Activated T-cell treated with anti-CD3 and anti-CD28 coated beads for 48 hours (primary cell): ENCODE measurements at regions not wholly inside any gene's neighbourhood (a gene's known extent, or its start where the extent isn't known, plus 50 kb on each side); places are given as distances from the start of the nearest gene placed in this dataset.

Experiments
- DNase-seq: peaks from one replicate; pipeline ENCODE4 v3.0.0-alpha.2; 2020; ENCODE audit warnings: low read depth

DNA sequence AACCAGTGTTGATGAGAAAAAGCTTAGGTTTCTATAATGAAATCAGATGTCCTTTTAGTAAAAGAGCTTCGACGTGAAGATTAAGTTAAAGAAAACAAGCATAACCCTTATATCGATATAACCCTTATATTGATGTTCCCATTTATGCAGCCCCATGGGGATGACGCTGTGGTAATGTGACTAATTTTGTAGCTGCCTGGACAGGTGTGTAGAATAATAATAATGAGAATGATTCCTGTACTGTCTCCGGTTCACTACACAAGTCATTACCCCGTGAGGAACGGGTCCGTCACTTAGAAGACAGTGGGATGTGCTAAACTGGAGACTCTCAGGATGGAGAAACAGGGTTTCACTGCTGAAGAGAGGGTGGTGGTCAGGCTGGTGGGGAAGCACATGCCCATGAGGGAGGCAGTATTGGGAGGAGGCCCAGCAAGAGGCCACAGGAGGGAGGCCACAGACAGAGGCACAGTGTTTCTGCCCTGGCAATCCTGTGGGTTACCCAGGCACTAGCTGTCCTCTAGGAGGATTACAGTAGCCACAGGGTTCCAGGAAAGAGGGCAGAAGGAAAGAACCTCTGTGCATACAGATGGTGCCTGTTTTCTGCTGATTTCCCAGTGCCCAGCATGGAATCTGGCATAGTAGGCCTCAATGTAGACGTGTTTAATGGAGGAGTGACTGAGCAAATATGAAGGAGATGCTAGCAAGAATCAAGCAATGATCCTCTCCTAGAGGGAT, 191.1 kb upstream of the TSC22D2 start:
- no peak for DNase-seq

DNA sequence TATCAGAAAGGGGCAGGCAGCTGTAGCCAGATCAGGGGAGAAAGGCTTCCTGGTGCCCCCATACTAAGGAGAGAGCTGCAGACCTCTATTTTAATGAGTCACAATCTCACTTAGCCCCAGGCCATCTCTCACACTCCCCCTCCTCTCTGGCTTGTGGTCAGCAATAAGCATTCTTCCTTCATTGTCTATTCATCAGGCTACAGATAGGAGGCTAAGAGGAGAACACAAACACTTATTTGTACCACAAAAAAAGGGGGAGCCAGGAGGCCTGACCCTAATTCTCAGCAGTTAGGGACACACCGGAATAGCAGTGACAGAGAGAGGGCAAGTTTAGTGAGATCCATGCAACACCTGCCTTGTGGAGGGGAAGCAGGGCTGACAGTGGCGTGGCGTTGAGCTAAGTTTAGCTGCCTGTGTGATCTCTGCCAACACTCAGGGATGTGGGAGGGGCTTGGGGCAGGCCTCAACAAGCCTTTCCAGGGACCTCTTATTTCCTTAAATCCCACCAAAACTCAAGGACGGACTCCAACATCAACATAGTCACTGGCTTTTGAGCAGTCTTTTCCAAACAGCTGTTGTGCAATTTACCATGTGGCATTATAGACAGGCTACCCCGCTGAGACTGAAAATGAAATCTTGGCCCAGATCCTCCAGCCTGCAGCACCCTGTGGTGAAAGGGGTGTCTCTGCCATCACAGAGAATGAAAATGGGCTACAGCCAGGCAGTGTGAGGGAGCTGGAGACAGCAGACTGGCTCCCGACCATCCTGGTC, 191.9 kb upstream of the TSC22D2 start:
- DNase-seq, result no peak

DNA sequence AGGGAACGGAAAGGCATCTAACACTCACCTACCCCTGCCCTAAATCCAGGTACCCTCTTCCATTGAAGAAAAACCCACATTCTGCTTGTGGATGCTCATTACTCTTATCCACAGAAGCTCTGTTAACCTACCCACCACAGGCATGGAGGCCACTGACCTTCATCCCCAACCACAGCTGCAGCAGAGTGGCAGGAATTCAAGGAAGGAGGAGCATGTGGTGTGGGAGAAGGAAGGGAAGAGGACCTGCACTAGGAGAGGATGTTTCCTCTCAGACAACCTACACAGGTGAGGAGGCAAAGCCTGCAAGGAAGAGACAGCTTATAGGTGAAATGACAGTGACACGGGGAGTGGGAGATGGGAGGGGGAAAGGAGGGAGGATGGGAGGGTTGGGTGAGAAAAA, 192.5 kb upstream of the TSC22D2 start:
- DNase-seq, result no peak

DNA sequence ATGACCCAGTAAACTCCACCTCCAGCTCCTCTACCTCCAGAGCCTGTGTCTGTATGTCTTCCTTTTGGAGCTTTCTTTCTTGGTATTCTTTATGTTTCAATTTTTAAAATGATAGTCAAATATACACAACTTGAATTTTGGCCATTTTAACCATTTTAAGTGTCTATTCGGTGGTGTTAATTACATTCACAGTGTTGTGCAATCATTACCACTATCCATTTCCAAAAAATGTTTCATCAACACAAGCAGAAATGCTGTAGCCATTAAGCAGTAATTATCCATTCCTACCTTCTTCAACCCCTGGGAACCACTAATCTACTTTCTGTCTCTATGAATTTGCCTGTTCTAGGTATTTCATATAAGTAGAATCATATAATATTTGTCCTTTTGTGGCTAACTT, 194.5 kb upstream of the TSC22D2 start:
- no peak for DNase-seq

DNA sequence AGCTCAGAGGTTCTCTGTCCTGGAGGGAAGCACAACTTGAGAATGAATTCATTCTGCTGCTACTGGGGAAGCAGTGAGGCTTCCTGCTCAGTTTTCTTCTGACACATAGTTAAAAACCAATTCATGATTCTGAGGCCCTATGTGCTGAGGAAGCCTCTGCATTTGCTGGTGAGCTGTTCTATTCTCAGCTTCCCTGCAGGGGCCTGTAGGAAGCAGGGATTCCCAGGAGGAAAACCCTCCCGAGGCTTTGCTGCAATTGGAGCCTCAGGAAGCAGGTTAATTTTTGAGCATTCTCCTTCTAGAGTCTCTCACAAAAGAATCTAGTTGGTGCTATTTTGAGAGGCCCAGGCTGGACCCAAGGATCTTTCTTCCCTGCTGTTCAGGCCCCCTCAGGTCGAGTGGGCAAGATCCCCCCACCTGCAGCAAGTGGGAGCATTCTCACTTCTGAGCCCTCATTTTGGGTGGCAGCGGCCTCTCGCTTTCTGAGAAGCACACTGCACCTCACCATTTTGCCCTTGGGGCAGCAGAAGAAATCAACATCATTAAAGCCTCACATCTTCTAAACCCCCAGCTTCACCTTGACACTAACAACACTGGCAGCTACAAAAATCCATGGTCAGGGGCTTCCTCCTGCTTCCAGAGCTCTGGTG, 197.5 kb upstream of the TSC22D2 start:
- no peak for DNase-seq

DNA sequence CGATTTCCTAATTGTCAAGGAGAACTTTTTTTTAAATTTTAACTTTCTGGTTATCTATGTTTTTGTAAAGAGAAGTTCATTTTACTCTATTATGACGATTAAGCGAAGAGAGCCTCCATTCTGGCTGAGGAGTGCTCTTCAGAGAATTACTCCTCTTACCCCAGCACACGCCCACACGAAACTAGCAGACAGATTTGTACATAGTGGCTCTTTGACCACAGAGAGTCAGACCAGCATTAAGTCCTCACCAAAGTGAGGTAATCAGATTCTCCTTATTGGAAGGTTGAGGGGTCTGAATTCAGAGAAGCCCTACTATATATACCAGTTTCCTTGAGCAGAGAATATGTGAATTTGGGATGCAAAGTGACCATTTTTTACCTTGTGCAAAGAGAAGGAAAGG, 204.8 kb upstream of the TSC22D2 start:
- DNase-seq, result no peak

DNA sequence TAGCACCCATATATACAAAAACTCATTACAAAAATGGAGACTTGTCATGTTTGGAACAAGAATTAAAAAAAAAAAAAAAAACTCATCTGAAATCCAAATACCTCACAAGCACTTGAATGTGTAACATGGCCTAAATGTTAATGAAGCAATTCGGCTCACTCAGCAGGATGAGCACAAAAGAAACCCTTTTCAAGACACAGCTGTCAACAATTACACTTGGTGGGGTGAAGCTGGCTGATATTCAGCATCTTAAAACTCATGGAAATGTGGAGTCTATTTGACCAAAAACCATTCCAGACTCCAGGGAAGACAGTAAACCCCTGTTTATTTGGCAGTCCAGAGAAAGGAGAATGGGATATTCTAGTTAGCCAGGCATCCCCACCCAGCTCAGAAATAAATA, 205.4 kb upstream of the TSC22D2 start:
- DNase-seq, result no peak

DNA sequence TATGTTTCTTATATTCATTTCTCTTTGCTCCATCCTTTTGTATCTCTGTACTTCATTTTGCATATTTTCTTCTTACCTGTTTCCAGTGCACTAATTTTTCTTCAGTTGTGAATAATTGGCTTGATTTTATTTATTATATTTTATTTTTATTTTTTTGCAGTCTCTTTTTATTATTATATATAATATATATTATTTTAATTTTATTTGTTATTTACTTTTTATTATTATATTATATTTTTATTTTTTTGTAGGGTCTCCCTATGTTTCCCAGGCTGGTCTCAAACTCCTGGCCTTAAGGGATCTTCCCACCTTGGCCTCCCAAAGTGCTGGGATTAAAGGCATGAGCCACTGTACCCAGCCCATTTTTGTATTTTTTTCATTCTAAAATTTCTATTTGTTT, 213.1 kb upstream of the TSC22D2 start:
- DNase-seq, result no peak

DNA sequence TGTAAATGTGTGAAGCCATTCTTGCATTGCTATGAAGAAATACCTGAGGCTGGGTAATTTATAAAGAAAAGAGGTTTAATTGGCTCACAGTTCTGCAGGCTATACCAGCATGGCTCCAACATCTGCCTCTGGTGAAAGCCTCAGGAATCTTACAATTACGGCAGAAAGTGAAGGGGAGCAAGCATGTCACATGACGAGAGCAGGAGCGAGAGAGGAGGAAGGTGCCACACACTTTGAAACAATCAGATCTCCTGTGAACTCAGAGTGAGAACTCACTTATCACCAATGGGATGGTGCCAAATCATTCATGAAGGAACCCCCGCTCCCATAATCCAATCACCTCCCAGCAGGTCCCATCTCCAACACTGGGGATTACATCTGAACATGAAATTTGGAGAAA, 213.6 kb upstream of the TSC22D2 start:
- no peak for DNase-seq

DNA sequence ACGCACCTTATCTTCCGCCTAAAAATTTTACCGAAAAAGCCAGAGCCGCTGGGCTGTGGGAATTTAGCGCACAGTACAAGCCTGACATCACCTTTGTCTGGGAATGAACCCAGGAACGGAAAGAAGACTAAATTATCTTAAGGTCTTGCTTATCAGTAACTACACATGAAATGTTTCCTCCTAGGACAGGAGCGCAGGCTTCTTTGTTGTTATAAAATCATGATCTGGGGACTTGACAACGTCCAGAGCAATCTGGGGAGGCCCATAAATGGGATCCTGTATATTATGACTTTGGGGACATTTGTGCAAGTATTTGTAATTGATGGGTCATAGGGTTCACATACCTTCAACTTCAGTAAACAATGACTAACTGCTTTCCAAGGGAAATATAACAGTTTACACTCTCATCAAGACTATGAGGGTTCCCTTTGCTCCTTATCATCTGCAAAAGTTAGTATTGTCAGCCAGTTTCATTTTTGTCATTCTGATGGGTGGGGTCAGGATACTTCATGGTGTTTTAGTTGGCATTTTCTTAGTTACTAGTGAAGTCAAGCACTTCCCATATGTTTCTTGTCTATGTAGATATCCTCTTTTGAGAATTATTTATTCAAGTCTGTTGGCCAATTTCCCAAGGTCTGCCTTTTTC, 213.9 kb upstream of the PFN2 start:
- DNase-seq, result no peak

DNA sequence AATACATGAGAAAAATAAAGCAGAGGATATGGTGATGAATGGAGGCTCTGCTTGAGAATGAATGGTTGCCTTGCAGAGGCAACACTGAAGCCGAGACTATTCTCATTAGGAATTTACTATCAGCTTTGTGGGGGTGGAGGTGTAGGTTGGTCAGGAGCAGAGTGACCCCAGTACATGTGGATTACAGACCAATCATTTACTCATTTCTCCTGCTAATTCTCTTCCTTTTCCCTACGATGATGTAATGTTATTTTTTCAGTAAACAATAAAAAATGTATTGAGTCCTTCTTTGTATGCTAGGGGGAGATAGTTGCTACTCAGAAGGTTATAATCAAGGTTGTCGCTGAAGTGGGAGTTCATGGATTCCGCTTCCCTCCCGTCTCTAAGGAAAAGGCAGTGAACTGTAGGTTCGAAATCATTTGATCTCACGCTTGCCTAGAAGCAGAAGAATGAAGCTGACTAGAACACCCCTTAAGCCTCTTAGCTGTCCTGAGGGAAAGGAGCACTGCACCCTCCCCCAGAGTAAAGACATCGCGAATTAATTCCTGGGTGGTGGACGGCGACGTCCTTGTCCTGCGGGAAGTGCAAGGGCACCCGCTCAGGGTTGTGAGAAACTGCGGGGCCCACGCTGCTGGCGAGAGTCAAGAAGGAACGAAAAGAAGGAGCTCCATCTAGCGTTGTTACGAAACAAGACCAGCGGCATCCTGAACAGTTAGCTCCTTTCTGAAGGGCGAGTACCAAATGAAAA, 213.2 kb upstream of the PFN2 start:
- DNase-seq, result peak; percentile 21

DNA sequence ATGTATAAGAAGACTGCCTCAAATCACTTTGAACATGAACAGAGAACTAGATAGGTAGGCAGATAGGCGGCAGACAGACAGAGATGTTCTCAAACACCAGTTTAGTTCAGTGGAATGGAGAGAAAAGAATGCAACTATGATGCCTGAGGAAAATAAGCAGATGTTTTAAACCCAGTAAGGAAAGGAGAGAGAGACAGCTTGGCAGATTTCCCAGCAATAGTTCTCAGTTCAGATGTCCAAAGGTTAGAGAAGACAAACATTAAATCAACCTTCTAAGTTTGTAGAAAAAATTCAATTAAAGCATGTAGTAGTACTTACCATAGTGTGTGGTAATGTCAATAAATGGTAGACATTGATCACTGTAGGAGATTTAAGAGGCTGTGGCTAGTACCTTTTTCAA, 209.6 kb upstream of the PFN2 start:
- no peak for DNase-seq

DNA sequence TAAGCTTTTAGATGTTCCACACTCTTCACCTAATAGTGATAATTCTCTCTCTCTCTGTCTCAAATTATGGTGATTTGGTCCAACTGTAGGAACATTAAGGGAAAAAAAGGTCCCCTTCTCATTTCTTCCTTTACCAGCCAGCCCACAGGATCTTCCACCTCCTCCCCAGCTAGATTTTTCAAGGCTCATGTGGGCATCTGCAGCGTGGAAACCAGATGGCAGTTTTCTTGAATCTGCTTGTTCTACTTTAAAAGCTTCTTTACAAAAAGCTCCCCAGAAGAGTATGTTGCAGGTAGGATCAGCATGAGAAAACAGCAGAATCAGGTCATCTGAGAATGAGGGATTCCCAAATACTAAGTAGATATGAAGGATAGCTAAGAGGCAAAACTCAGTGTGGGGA, 208.6 kb upstream of the PFN2 start:
- no peak for DNase-seq

DNA sequence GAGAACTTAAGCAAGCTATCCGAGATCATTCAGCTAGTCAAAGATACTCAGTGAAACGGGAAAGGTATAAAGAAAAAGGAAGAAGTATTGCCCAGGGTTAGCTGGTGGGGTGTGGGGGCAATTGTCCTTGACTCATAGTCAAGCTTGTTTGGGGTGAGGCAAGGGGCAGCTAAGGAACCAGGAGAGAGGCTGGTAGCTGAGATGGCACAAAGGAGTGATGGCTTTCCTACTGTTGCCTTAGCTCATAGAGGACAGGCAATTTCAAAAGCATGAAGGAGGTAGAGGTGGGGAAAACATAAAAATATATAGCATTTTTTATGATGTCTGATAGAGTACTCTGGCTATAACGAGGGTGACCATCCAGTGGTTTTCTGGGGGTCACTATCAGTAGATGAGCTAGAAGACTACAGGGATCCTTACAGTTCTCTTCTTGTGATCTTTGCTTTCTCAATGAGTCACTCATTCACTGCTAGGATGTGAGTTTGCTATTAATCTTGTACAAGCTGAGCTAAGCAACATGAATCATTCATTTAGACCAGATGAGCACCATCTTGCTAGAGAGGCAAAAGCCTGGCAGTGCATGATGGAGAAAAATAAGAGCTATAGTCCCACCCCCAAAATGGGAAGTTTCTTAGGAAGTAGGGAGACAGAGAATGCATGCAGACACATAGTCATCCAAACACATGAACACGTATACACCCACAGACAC, 207.1 kb upstream of the PFN2 start:
- DNase-seq, result no peak

DNA sequence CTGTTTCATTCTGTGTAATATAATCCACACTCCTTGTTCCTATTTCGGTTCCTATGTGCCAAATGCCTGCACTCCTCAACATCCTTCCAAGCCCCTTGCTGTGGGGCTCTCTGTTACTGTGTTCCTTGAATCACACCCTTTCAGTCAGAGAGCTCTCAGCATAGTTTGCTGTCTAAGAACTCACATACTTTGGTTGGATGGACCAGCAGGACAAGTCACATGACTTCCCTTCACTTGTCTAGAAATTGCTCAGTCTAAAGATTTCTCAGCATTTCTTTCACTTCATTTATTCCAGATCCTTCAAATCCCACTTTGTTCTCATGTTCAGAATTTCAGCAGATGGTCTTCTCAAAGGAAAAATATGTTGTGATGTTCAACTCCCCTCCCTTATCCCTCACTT, 203.5 kb upstream of the PFN2 start:
- DNase-seq, result no peak

DNA sequence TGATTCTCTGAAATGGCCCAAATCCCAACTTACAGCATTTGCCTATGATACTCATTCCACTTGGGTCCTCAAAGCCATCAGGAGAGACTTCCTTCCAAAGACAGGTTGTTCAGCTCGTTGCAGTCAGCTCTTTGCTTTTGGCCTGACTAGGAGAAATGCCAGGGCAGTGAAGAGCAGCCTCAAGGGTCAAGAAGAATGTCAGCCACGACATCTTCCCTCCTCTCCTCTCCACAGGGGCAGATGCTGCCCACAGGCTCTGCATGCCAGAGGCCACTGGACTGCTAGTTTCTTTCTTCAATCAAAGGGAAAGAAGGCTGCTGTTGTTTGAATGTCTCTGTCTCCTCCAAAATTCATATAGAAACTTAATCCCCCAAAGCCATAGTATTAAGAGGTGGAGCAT, 201.7 kb upstream of the PFN2 start:
- DNase-seq, result no peak

DNA sequence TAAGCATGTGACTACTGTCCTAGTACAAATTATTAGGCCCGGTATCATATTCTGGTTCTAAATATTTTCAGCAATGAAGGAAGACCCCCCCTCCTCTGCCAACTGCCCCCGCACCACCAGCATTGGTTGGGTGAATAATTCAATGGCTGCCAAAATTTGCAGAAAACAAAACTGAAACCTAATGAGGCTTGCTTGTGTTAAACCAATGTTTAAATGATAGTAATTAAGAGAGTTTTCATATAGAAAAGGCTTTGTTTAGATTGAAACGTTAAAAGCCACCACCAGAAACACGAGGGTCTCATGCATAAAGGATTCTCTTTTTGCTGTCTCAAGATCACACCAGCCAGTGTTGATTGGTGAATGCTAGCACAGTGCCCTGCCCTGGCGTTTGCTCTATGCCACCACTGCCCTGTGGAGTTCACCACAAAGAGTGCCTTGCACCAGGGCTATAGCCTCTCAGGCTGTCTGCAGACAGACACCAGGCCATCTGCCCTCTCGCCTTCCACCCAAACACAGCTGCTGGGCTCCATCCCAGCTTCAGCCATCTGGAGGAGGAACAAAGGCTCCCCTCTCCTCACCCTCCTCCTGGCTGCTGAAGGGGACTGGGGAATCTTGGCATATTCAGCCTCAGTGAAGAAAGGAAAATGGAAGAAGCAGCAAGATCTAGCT, 200.3 kb upstream of the PFN2 start:
- DNase-seq, result no peak

DNA sequence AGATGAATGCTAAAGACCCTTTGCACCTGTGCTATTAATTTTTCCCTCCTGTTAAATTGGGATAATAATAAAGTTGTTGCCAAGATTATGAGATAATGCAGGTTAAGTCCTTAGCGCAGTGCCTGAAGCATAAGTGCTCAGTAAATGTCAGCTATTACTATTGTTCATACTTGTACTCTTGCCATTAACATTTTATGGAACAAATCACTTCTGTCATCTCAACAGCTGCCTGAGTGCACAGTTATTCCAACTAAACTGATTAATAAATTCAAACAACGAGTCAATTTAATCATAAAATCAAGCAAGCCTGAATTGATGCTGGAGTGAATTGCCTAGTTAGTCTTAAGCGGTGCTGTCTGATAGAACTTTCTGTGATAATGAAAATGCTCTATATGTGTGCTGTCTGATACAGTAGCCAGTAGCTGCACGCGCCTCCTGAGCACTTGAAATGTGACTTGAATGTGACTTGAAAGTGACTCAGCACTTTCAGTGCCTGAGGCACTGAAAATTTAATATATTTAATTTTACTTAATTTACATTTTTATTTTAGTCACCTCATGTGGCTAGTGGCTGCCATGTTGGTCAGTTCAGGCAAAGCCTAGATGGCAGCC, 198.7 kb upstream of the PFN2 start:
- DNase-seq, result no peak

DNA sequence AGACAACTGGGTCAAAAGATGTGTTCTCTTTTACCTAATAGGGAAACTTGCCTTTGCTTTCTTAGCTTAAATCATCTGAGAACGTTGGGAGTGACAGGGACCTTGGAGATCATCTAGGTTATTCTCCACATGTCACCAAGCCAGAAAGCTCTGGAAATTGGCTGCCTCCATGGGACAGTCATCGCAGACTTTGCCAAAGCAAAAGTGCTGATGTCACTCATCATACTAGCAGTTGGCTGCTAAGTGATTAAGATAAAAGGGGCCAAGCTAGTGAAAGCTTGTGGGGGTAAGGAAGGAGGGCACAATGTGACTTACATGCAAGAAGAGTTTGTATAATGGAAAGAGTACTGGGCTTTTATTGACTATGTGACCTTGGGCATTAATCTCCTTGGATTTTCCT, 198.0 kb upstream of the PFN2 start:
- no peak for DNase-seq

DNA sequence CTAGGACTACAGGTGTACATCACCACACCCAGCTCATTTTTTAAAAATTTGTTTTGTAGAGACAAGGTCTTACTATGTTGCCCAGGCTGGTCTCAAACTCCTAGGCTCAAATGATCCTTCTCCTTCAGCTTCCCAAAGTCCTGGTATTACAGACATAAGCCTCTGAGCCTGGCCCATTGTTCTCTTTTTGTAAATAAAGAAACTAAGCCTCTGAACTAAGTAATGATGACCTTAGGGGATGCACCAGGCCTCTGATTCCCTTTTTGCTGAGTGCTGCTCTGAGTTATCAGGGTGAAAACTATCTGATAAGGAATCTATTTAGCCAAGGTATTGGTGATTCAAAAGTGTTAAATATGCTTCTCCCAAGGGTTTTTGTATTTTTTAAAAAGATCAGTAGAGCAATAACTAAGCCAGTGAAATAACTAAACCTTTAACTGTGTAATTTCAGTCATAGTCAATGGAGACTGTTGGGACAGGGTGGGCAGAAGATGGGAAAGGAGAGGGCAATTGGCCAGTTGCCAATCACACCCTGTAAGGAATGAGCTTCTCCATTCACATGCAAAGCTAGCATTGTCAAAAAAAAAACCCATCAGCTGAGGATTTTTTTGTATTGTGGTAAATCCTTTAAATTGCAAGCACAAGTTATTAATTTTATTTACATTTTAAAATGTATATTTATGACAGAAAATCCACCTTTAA, 194.8 kb upstream of the PFN2 start:
- DNase-seq, result no peak
